ENCODE measurements at regions not wholly inside any gene's neighbourhood (a gene's known extent, or its start where the extent isn't known, plus 50 kb on each side); places are given as distances from the start of the nearest gene placed in this dataset.

- ChIA-PET CTCF (no interaction called here), POLR2A (no interaction called here)
These were observed 125.8 kb upstream of the AVPR1A start for GRCh38 chr12:63276537-63277365.

- ChIA-PET POLR2A (no interaction called here), CTCF (no interaction called here)
These were observed 116.0 kb upstream of the AVPR1A start for GRCh38 chr12:63266988-63267387.

DNA sequence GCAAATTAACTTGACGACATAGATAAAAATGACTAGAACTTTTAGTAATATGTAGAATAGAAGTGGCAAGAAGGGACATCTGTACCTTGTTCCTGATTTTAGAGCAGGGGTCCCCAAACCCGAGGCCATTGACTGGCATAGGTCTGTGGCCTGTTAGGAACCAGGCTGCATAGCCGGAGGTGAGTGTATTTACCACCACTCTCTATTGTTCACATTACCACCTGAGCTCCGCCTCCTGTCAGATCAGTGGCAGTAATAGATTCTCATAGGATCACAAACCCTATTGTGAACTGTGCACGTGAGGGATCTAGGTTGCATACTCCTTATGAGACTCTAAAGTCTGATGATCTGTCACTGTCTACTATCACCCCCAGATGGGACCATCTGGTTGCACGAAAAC lies 113.6 kb upstream of the AVPR1A start:
- POLR2A ChIA-PET = no interaction called here
- CTCF ChIA-PET = no interaction called here

GRCh38 chr12:63250486-63250885 lies 99.5 kb upstream of the AVPR1A start:
- CTCF ChIA-PET = no interaction called here
- POLR2A ChIA-PET = no interaction called here

GRCh38 chr12:63238892-63239291 lies 87.9 kb upstream of the AVPR1A start:
- POLR2A ChIA-PET = no interaction called here
- CTCF ChIA-PET = no interaction called here

- CTCF ChIA-PET = no interaction called here
These were observed 81.9 kb upstream of the AVPR1A start for GRCh38 chr12:63232896-63233295.

GRCh38 chr12:63228853-63229252 lies 77.9 kb upstream of the AVPR1A start:
- CTCF ChIA-PET = no interaction called here
- POLR2A ChIA-PET = no interaction called here

More at GRCh38 chr12:63232896-63233295, 81.9 kb upstream of the AVPR1A start:
- POLR2A ChIA-PET = no interaction called here

- ChIA-PET POLR2A (no interaction called here), CTCF (no interaction called here)
These were observed 75.9 kb upstream of the AVPR1A start for GRCh38 chr12:63226792-63227463.

- ChIA-PET CTCF (no interaction called here), POLR2A (interaction anchor here (0.6 kb wide), 1 partner anchor 16 kb away, joined by 3 read pairs; no protein-coding TSS in a partner anchor)
These were observed 73.4 kb upstream of the AVPR1A start for GRCh38 chr12:63224396-63224795.

- ChIA-PET POLR2A (no interaction called here), CTCF (no interaction called here)
These were observed 72.1 kb upstream of the AVPR1A start for GRCh38 chr12:63223128-63223527.

DNA sequence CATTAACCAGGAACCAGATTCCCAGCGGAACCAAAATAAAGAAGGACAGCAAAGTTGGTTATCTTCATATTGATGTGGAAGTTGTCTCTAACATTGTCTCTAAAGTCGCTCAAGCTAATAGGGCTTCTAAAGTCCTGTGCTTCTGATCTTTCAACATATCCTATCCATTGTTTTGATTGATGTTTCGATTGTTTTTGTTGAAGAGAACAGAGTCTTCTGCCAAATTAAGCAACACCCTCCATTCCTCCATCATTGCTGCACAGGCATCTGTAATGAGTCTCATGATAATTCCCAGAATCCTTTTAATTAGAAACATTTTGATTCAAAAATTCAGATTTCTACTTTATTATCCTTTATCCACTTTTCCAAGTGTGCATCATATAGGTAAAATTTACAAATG lies 71.6 kb upstream of the AVPR1A start:
- ChIA-PET POLR2A (no interaction called here), CTCF (no interaction called here)

GRCh38 chr12:63220921-63221320 lies 69.9 kb upstream of the AVPR1A start:
- POLR2A ChIA-PET = no interaction called here
- CTCF ChIA-PET = no interaction called here

DNA sequence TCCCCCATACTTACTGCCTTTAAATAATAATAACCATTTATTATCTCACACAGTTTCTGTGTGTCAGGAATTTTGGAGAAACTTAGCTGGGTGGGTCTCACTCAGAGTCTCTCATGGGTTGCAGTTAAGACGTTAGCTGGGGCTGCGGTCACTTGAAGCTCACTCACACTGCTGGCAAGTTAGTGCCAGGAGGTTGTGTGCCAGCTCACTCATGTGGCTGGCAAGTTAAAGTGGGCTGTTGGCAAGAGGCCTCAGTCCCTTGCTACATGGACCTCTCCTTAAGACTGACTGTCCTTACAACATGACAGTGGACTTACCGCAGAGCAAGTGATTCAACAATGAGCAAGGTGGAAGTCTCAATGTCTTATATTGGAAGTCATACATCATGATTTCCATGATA lies 61.3 kb upstream of the AVPR1A start:
- ChIA-PET CTCF (no interaction called here), POLR2A (no interaction called here)

DNA sequence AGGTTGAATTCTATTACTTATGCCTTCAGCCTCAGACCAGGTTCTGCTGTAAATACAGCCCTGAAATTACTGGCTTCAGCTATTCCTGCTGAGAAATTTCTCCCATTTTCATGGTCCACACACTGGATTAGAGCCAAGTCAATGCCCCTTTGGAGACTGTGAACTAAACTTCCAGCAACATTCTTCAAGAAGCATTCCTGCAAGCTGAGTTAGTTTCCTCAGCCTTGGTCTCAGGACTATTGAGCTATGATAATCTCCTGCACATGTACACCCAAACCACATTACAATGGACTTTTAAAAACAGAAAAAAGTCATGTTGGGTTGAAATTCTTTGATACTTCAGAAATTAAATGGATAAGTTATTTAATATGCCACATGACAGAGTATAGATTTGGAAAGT lies 58.0 kb upstream of the AVPR1A start:
- POLR2A ChIA-PET = no interaction called here

GRCh38 chr12:63206909-63207308 lies 55.9 kb upstream of the AVPR1A start:
- CTCF ChIA-PET = no interaction called here
- POLR2A ChIA-PET = no interaction called here

More for the DNA sequence above, 58.0 kb upstream of the AVPR1A start:
- CTCF ChIA-PET = no interaction called here

DNA sequence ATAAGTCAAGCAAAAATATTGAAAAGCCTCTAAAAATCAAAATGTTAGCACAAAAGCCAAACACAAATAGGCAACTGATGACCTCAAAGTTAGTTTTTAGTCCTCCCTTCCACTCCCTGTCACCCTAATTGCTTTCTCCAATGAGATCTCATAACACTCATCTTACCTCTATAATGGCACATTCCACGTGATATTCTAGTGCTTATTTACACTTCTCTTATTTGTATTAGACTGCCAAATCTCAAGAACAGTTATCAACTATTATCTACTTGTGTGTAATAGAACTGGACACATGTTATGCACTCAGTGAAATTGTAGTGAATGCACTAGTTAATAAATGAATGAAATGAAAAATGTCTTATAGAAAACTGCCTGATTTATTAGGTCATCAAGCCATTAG lies 55.5 kb upstream of the AVPR1A start:
- ChIA-PET CTCF (no interaction called here), POLR2A (no interaction called here)
